Activated naive CD4-positive, alpha-beta T cell treated with anti-CD3 and anti-CD28 coated beads for 36 hours (primary cell): ENCODE measurements at regions not wholly inside any gene's neighbourhood (a gene's known extent, or its start where the extent isn't known, plus 50 kb on each side); places are given as distances from the start of the nearest gene placed in this dataset.

ENCODE experiments used
- CTCF ChIA-PET: fragments of 350-600 bp; sonication (Branson Sonifier 250); formaldehyde crosslinking; loops from one replicate; lab custom pipeline; 2021; ENCODE audit warnings: antibody characterized with exemption; lab: Charles Lee
- DNase-seq: peaks from one replicate; pipeline ENCODE4 v3.0.0-alpha.2; 2020
- H3K27ac Mint-ChIP-seq: one replicate; pipeline ENCODE4 v1.8.0; 2021; ENCODE audit warnings: mild to moderate bottlenecking, mixed read lengths
- H3K27me3 Mint-ChIP-seq: one replicate; pipeline ENCODE4 v1.8.0; 2021; ENCODE audit warnings: low read depth, mixed read lengths
- H3K36me3 Mint-ChIP-seq: one replicate; pipeline ENCODE4 v1.8.0; 2021; ENCODE audit warnings: low read depth, mixed read lengths
- H3K4me1 Mint-ChIP-seq: one replicate; pipeline ENCODE4 v1.8.0; 2021; ENCODE audit warnings: low read depth, mixed read lengths
- H3K4me3 Mint-ChIP-seq: one replicate; pipeline ENCODE4 v1.8.0; 2021; ENCODE audit warnings: mild to moderate bottlenecking, moderate library complexity, mixed read lengths
- H3K9me3 Mint-ChIP-seq: one replicate; pipeline ENCODE4 v1.8.0; 2021; ENCODE audit warnings: mixed read lengths
- intact Hi-C: fragments of 100-400 bp; cut with micrococcal nuclease; formaldehyde crosslinking; loops from one replicate; pipeline ENCODE4 v1.15.1; 2023

DNA sequence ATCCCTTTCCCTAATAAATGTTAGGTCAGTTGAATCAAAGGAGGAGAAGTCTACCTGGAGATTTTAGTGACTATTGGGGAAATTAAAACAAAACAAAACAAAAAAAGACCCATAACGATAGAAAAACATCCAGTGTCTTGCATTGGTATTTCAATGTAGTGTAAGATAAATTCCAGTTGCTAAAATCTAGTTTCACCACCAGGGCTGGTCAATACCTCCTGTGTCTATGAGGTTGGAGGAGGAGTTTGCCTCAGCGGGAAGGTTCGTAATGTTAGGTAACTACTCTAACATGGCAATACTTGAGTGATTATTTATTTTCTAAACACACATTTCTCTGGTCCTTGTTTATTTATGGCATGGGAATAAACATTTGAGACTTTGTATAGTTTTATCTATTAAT lies 483.2 kb downstream of the FGF9 start:
- H3K9me3 Mint-ChIP-seq, result no peaks in the 10 kb centered on the region
- CTCF ChIA-PET, result no interaction called here
- H3K4me3 Mint-ChIP-seq, result no peak overlapping the region
- DNase-seq, result no peak
- no peak overlapping the region for H3K27ac Mint-ChIP-seq
- no peaks in the 10 kb centered on the region for H3K27me3 Mint-ChIP-seq
- H3K36me3 Mint-ChIP-seq, result peaks cover 2% of the 10 kb centered on the region
- no peaks in the 10 kb centered on the region for H3K4me1 Mint-ChIP-seq
- intact Hi-C loops, result no loop called here

DNA sequence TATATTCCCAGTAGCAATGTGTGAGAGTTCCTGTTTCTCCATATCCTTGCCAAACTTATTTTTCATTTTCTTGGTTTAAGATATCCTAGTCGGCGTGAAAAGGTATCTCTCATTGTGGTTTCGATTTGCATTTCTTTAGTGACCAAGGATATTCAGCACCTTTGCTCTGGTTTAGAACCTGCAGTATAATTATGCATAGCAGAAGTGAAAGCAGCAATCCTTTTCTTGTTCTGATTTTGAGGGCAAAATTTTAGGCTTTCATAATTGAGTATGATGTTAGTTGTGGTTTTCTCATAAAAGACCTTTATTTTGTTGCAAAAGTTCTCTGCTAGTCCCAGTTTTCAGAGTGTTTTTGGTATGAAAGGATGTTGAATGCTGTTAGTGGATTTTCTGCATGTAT lies 491.0 kb downstream of the FGF9 start:
- H3K4me1 Mint-ChIP-seq, result peaks cover 25% of the 10 kb centered on the region
- H3K27me3 Mint-ChIP-seq, result no peaks in the 10 kb centered on the region
- H3K9me3 Mint-ChIP-seq, result no peaks in the 10 kb centered on the region
- no peak for DNase-seq
- CTCF ChIA-PET, result no interaction called here
- H3K36me3 Mint-ChIP-seq, result no peaks in the 10 kb centered on the region
- intact Hi-C loops, result loop anchor here (1.0 to 2.0 kb wide), 2 partner anchors 48 to 99 kb away; no protein-coding TSS in a partner anchor
- H3K27ac Mint-ChIP-seq, result no peak overlapping the region
- no peak overlapping the region for H3K4me3 Mint-ChIP-seq

DNA sequence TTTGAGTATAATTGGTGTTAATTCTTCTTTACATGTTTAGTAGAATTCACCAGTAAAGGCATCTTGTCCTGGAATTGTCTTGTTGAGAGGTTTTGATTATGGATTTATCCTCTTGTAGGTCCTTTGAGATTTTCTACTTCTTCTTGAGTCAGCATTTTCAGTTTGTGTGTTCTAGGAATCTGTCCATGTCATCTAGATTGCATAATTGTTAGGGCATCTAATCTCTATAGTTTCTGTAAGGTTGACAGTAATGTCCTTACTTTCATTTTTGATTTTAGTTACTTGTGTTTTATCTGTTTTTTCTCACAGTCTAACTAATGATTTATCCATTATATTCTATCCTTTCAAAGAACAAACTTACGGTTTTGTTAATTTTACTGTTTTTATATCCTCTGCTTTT lies 492.0 kb downstream of the FGF9 start:
- no peaks in the 10 kb centered on the region for H3K27me3 Mint-ChIP-seq

DNA sequence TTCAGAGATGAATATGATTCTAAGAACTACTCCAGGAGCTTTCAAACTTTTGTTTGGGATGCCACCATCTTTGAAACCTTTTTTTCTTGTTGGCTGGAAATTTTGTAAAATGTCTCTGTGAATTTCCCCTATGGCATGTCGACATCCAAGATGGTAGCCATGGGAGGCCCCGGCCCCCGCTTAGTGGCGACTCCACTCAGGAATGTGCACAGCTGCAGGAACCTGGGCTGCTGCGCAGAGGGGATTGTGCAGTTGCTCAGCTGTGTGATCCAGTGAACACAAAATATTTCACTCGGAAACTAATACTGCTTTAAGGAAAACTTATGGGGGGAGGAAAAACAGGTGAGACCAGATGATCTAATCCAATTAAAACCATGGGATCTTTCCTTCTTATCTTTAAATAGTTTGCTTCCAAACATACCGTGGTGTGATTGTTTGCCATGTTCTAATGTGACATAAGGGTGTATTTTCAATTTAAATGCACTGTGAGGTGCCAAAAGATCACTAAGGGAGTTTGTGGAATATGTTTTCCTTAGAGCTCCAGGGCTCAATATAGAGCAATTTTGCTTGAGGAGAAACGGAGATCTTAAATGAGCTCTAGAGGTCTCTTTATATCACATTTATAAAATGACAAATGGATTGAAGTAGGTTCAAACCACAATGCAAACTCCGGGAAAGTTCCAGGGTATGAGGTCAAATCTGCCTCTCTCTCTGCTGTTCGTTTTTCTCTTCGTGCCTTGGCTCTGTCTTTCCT lies 497.7 kb downstream of the FGF9 start:
- intact Hi-C loops, result no loop called here

More for the DNA sequence above, 492.0 kb downstream of the FGF9 start:
- Mint-ChIP-seq H3K27ac (no peak overlapping the region), H3K4me3 (no peak overlapping the region), H3K4me1 (peaks cover 25% of the 10 kb centered on the region), H3K9me3 (no peaks in the 10 kb centered on the region), H3K36me3 (no peaks in the 10 kb centered on the region)
- CTCF ChIA-PET, result no interaction called here
- DNase-seq, result no peak
- intact Hi-C loops, result loop anchor here (1.0 to 2.0 kb wide), 2 partner anchors 49 to 100 kb away; no protein-coding TSS in a partner anchor

DNA sequence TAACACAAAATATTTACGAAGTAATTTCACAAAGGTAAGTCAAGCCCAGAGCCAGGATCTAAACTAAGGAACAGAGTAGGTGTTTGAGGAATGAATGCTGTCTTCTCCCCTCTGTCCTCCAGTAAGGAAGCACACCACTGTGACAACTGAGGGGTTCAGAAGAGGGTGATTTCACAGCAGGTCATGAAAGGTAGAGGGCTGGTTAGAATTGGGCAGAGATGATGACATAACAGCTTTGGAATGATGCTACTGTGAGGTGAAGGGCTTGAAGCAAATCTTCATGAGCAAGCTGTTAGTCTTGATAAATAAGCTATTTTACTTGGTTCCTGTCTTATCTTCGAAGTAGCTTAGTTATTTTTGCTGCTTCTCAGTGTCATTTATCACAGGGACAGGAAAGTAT lies 498.6 kb downstream of the FGF9 start:
- intact Hi-C loops, result no loop called here
- no peak overlapping the region for H3K27ac Mint-ChIP-seq
- H3K4me3 Mint-ChIP-seq, result no peak overlapping the region
- H3K9me3 Mint-ChIP-seq, result no peaks in the 10 kb centered on the region
- H3K36me3 Mint-ChIP-seq, result no peaks in the 10 kb centered on the region
- CTCF ChIA-PET, result no interaction called here
- peaks cover 5% of the 10 kb centered on the region for H3K4me1 Mint-ChIP-seq
- no peak for DNase-seq
- peaks cover 2% of the 10 kb centered on the region for H3K27me3 Mint-ChIP-seq

More for the DNA sequence above, 497.7 kb downstream of the FGF9 start:
- no peaks in the 10 kb centered on the region for H3K36me3 Mint-ChIP-seq
- no peak overlapping the region for H3K4me3 Mint-ChIP-seq
- CTCF ChIA-PET, result no interaction called here
- H3K4me1 Mint-ChIP-seq, result peaks cover 9% of the 10 kb centered on the region
- DNase-seq, result no peak
- H3K9me3 Mint-ChIP-seq, result no peaks in the 10 kb centered on the region
- no peak overlapping the region for H3K27ac Mint-ChIP-seq
- peaks cover 2% of the 10 kb centered on the region for H3K27me3 Mint-ChIP-seq

DNA sequence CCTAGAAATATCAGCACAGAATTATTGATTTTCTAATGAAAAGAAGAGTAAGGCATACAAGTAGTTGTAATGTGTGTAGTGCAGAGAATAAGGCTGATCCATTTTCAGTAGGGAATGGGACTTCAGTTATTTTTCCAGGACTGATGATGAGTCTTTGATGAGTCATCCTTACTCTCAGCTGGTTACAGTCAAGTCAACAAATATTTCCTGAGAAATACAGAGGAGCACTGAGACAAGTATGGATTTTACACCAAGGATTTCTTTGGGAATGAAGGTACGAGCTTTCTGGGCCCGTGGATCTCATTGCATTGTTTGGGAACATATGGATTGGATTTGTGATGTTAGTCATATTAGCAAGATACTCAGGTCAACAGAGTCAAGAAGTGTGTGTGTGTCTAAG lies 502.7 kb downstream of the FGF9 start:
- Mint-ChIP-seq H3K27me3 (peaks cover 2% of the 10 kb centered on the region), H3K4me3 (no peak overlapping the region), H3K4me1 (peaks cover 4% of the 10 kb centered on the region), H3K9me3 (peaks cover 6% of the 10 kb centered on the region), H3K36me3 (no peaks in the 10 kb centered on the region), H3K27ac (no peak overlapping the region)
- no peak for DNase-seq
- CTCF ChIA-PET, result no interaction called here
- intact Hi-C loops, result no loop called here

DNA sequence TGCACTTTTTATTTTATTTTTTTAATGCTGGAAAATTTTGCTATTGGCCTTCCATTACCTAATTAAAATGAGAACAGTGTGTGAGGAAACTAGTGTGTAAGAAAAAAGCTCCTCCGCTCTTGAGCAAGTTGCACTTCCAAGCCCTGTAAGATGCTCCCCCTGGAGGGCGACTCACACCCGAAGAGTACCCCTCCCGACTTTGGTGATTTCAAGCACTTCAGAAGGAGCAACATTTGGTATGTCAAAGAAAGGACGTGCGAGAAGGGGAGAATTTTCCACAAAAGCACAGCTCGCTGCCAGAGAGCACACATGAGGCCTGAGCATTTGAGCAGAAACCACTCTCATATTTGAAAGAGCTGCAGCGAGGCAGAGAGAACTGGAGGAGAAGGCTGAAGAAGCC lies 504.4 kb downstream of the FGF9 start:
- peaks cover 6% of the 10 kb centered on the region for H3K9me3 Mint-ChIP-seq
- intact Hi-C loops, result no loop called here
- no peaks in the 10 kb centered on the region for H3K27me3 Mint-ChIP-seq
- no peak overlapping the region for H3K27ac Mint-ChIP-seq
- CTCF ChIA-PET, result no interaction called here
- no peaks in the 10 kb centered on the region for H3K36me3 Mint-ChIP-seq
- DNase-seq, result no peak
- H3K4me3 Mint-ChIP-seq, result no peak overlapping the region
- peaks cover 4% of the 10 kb centered on the region for H3K4me1 Mint-ChIP-seq

- Mint-ChIP-seq H3K27me3 (no peaks in the 10 kb centered on the region), H3K36me3 (no peaks in the 10 kb centered on the region), H3K4me1 (peaks cover 4% of the 10 kb centered on the region), H3K27ac (no peak overlapping the region), H3K4me3 (no peak overlapping the region), H3K9me3 (peaks cover 6% of the 10 kb centered on the region)
- no peak for DNase-seq
- CTCF ChIA-PET, result interaction anchor here (0.6 kb wide), 1 partner anchor 92 kb away, joined by 3 read pairs; no protein-coding TSS in a partner anchor
- intact Hi-C loops, result no loop called here
Measured at GRCh38 chr13:22175815-22176214, 504.9 kb downstream of the FGF9 start.

GRCh38 chr13:22176968-22177520 lies 506.2 kb downstream of the FGF9 start:
- Mint-ChIP-seq H3K27ac (no peak overlapping the region), H3K4me3 (no peak overlapping the region), H3K4me1 (peaks cover 4% of the 10 kb centered on the region), H3K27me3 (no peaks in the 10 kb centered on the region), H3K9me3 (peaks cover 6% of the 10 kb centered on the region), H3K36me3 (no peaks in the 10 kb centered on the region)
- intact Hi-C loops, result no loop called here
- CTCF ChIA-PET, result no interaction called here
- DNase-seq, result no peak

DNA sequence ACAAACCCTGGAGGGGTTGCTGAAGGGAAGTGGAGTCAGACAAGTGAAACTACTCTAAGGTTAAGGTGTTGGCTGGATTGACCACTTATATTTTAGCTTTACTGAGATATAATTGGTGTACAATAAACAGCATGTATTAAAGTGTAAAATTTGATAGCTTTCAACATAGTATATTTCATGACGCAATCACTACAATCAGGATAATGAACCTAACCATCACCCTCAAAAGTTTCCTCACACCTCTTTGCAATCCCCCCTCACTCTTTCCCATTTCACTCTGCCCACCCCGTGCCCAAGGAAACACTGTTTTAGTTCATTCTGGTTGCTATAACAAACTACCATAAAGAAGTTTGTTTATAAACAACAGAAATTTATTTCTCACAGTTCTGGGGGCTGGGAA lies 508.0 kb downstream of the FGF9 start:
- Mint-ChIP-seq H3K27ac (no peak overlapping the region), H3K9me3 (peaks cover 6% of the 10 kb centered on the region), H3K4me1 (no peaks in the 10 kb centered on the region), H3K27me3 (no peaks in the 10 kb centered on the region), H3K36me3 (no peaks in the 10 kb centered on the region), H3K4me3 (no peak overlapping the region)
- intact Hi-C loops, result no loop called here
- CTCF ChIA-PET, result no interaction called here
- DNase-seq, result no peak

DNA sequence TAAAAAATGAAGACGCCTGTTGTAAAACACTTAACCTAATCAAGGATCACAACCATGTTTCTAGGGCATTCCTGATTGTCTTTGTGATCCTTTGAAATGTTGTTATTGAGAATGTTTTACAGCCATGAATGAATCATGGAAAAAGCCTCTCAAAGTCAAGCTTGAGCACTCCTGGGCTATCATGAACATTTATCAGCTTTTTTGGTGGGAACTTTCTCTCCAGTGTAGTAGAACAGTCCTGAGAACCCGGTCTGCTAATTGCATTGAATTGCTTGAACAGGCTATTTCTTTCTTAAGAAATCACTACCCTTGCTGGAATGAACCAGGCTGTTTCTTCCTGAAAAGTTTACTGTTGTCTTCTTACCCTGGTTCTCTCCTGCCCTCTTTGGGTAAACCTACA lies 516.5 kb downstream of the FGF9 start:
- H3K4me1 Mint-ChIP-seq, result no peaks in the 10 kb centered on the region
- H3K27me3 Mint-ChIP-seq, result no peaks in the 10 kb centered on the region
- H3K36me3 Mint-ChIP-seq, result no peaks in the 10 kb centered on the region
- H3K27ac Mint-ChIP-seq, result no peak overlapping the region
- CTCF ChIA-PET, result no interaction called here
- H3K4me3 Mint-ChIP-seq, result no peak overlapping the region
- H3K9me3 Mint-ChIP-seq, result no peaks in the 10 kb centered on the region
- no peak for DNase-seq
- intact Hi-C loops, result no loop called here

DNA sequence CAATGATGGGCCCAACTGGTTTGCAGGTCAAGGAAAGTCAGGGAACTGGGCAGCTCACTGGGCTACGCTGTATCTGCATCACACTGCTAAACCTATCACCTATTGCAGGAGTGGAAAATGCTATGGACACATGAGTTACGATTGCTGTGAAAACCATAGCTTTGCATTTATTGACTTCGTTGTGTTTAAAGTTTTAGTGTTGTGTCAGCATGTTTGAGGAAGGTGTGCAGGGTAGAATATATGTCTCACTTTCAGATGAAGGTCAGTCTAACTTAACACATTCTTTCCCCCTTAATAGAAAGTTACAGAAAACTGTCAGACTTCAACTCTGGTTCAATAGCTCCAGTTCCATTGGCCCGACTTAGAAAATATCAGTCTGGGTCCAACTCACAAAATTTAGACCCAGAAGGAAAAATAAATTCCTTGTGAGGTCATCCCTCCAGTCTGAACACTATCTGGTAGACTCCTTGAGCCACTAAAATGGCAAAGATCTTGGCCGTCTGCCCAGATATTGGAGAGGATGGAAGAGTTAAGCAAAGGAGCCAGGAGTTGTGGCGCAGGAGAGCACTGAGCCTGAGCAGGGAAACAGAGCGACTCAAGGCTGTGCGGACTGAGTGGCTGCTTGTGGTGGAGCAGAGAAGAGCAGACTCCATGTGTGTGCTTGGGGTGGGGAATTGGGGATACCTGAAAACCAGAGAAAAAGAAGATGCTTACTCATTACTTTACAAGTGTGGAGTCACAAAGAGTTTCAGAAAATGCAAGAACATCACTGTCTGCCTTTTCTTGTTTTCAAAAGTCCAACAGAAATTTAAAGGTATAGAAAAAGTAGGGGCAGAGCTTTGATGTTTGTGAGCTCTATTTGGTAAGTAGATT lies 518.5 kb downstream of the FGF9 start:
- Mint-ChIP-seq H3K27me3 (no peaks in the 10 kb centered on the region), H3K4me1 (no peaks in the 10 kb centered on the region), H3K27ac (no peak overlapping the region), H3K9me3 (no peaks in the 10 kb centered on the region), H3K4me3 (no peak overlapping the region), H3K36me3 (no peaks in the 10 kb centered on the region)
- no peak for DNase-seq
- intact Hi-C loops, result no loop called here
- CTCF ChIA-PET, result interaction anchor here (0.6 to 1.0 kb wide), 2 partner anchors 67 to 72 kb away, joined by 3 to 4 read pairs; no protein-coding TSS in a partner anchor
